ENCODE measurements at regions not wholly inside any gene's neighbourhood (a gene's known extent, or its start where the extent isn't known, plus 50 kb on each side); places are given as distances from the start of the nearest gene placed in this dataset.

DNA sequence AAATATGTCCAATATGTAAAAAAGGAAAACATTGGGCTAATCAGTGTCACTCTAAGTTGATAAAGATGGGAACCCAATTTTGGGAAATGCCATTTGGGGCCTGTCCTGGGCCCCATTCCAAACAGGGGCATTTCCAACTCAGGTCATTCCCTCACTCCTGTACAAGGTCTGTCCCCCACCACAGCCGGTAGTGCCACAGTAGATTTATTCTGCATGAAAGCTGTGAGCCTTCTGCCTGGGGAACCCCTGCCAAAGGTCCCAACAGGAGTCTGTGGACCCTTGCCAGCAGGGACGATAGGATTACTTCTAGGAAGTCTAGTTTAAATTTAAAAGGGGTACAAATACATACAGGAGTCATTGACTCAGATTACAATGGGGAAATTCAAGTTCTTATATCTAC lies 317.6 kb upstream of the GNPDA2 start:
- CTCF ChIA-PET: no interaction called here
- no peaks in the 10 kb centered on the region; the same call in 1 of the 2 replicates for H3K9me3 ChIP-seq
- no peaks in the 10 kb centered on the region for H3K4me1 ChIP-seq
- no peak for DNase-seq
- peaks cover 9% of the 10 kb centered on the region for H3K9me3 Mint-ChIP-seq (ENCODE audit: unreplicated experiment)
- no peaks in the 10 kb centered on the region for H3K27me3 Mint-ChIP-seq (ENCODE audit: insufficient read depth, unreplicated experiment)
- intact Hi-C loops (cut with micrococcal nuclease; ENCODE audit: unreplicated experiment): no loop called here
- H3K27ac Mint-ChIP-seq (ENCODE audit: unreplicated experiment): no peak overlapping the region
- no peaks in the 10 kb centered on the region for H3K36me3 Mint-ChIP-seq (ENCODE audit: insufficient read depth, unreplicated experiment)
- no peaks in the 10 kb centered on the region for H3K4me1 Mint-ChIP-seq (ENCODE audit: low read depth, unreplicated experiment)
- TF ChIP-seq, protein P1, sequence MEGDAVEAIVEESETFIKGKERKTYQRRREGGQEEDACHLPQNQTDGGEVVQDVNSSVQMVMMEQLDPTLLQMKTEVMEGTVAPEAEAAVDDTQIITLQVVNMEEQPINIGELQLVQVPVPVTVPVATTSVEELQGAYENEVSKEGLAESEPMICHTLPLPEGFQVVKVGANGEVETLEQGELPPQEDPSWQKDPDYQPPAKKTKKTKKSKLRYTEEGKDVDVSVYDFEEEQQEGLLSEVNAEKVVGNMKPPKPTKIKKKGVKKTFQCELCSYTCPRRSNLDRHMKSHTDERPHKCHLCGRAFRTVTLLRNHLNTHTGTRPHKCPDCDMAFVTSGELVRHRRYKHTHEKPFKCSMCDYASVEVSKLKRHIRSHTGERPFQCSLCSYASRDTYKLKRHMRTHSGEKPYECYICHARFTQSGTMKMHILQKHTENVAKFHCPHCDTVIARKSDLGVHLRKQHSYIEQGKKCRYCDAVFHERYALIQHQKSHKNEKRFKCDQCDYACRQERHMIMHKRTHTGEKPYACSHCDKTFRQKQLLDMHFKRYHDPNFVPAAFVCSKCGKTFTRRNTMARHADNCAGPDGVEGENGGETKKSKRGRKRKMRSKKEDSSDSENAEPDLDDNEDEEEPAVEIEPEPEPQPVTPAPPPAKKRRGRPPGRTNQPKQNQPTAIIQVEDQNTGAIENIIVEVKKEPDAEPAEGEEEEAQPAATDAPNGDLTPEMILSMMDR (IDR thresholded peaks at IDR 0.05; ENCODE audit: insufficient read depth in 1 of 2, low read depth in 1 of 2, low read length in 1 of 2, severe bottlenecking in 1 of 2, unreplicated experiment in 1 of 2): no peak
- BruUV-seq (replicated peaks): no TSS peak
- POLR2A ChIA-PET: no interaction called here
- H3K4me3 ChIP-seq (ENCODE audit: low read depth, low read length): no peak overlapping the region
- H3K36me3 ChIP-seq (ENCODE audit: control insufficient read depth, insufficient read depth, low read length): no peaks in the 10 kb centered on the region
- H3K27me3 ChIP-seq (replicated peaks; ENCODE audit: control insufficient read depth, insufficient read depth, low read length): no peaks in the 10 kb centered on the region
- no peak overlapping the region for H3K4me3 Mint-ChIP-seq (ENCODE audit: unreplicated experiment)

DNA sequence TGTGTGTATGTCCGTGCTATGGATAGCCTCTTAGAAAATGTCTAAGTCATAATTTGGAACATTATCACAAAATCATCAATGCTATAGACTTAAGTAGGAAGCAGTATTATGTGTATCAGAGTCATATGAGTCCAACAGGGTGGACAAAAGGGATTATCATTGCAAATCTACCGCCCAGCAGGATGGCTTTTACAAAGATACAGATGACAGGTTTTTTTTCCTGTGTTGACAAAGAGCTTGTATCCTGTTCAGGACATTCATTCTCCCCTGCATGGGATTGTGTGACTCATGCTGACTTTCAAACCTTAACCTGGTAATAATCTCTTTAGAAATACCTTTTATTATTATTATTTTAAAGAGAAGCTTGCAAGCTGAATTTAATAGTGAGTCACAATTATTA lies 310.3 kb upstream of the GNPDA2 start:
- CTCF ChIA-PET: no interaction called here
- no peaks in the 10 kb centered on the region for H3K4me1 Mint-ChIP-seq (ENCODE audit: low read depth, unreplicated experiment)
- intact Hi-C loops (cut with micrococcal nuclease; ENCODE audit: unreplicated experiment): no loop called here
- TF ChIP-seq, protein P1 (IDR thresholded peaks at IDR 0.05; ENCODE audit: insufficient read depth in 1 of 2, low read depth in 1 of 2, low read length in 1 of 2, severe bottlenecking in 1 of 2, unreplicated experiment in 1 of 2): no peak
- H3K36me3 ChIP-seq (ENCODE audit: control insufficient read depth, insufficient read depth, low read length): no peaks in the 10 kb centered on the region
- POLR2A ChIA-PET: no interaction called here
- no peak overlapping the region for H3K4me3 ChIP-seq (ENCODE audit: low read depth, low read length)
- no peaks in the 10 kb centered on the region for H3K9me3 Mint-ChIP-seq (ENCODE audit: unreplicated experiment)
- H3K27me3 Mint-ChIP-seq (ENCODE audit: insufficient read depth, unreplicated experiment): no peaks in the 10 kb centered on the region
- no peak overlapping the region for H3K27ac Mint-ChIP-seq (ENCODE audit: unreplicated experiment)
- DNase-seq: no peak
- no peaks in the 10 kb centered on the region; the same call in 1 of the 2 replicates for H3K9me3 ChIP-seq
- H3K4me1 ChIP-seq: no peaks in the 10 kb centered on the region
- no peak overlapping the region for H3K4me3 Mint-ChIP-seq (ENCODE audit: unreplicated experiment)
- no TSS peak for BruUV-seq (replicated peaks)
- no peaks in the 10 kb centered on the region for H3K27me3 ChIP-seq (replicated peaks; ENCODE audit: control insufficient read depth, insufficient read depth, low read length)
- no peaks in the 10 kb centered on the region for H3K36me3 Mint-ChIP-seq (ENCODE audit: insufficient read depth, unreplicated experiment)

DNA sequence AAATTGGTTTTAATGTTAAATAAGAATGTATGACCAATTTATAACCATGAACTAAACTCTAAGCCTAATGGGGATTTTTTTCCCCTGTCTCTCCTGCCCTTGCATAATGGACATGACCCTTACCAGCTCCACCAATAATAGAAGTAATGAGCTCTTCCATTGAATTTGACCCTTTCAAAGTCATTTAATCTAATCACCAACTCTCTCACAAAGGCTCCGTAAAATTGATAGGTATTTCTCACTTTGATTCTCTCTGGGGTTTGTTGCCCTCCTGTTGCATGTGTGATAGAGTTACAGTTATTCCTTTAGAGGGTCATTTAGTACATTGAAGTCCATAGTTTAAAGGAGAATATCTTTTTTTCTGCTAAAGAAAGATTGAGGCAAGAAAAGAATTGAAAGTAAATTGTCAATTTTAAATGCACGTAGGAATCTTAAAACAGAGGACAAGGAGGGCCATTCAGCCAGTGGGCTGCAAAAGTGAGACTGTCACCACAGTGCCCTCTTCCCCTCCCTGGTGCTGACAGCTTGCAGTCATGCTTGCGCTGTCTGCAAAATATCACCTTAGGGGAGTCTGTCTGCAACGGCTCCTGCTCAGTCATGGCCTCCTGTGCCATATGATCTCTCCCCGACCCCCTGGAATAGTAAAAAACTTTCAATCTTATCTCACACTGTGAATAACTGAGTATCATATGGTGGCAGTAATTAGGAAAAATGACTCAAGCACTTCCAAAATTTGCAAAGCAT lies 307.5 kb upstream of the GNPDA2 start:
- H3K4me3 Mint-ChIP-seq (ENCODE audit: unreplicated experiment): no peak overlapping the region
- TF ChIP-seq, protein P1 (IDR thresholded peaks at IDR 0.05; ENCODE audit: insufficient read depth in 1 of 2, low read depth in 1 of 2, low read length in 1 of 2, severe bottlenecking in 1 of 2, unreplicated experiment in 1 of 2): no peak
- DNase-seq: no peak
- CTCF ChIA-PET: no interaction called here
- H3K4me1 Mint-ChIP-seq (ENCODE audit: low read depth, unreplicated experiment): no peaks in the 10 kb centered on the region
- Histone ChIP-seq H3K4me3 (ENCODE audit: low read depth, low read length) (no peak overlapping the region), H3K4me1 (no peaks in the 10 kb centered on the region), H3K36me3 (ENCODE audit: control insufficient read depth, insufficient read depth, low read length) (no peaks in the 10 kb centered on the region), H3K27me3 (replicated peaks; ENCODE audit: control insufficient read depth, insufficient read depth, low read length) (no peaks in the 10 kb centered on the region), H3K9me3 (no peaks in the 10 kb centered on the region)
- no peak overlapping the region for H3K27ac Mint-ChIP-seq (ENCODE audit: unreplicated experiment)
- H3K36me3 Mint-ChIP-seq (ENCODE audit: insufficient read depth, unreplicated experiment): no peaks in the 10 kb centered on the region
- peaks cover 6% of the 10 kb centered on the region for H3K9me3 Mint-ChIP-seq (ENCODE audit: unreplicated experiment)
- POLR2A ChIA-PET: no interaction called here
- intact Hi-C loops (cut with micrococcal nuclease; ENCODE audit: unreplicated experiment): no loop called here
- H3K27me3 Mint-ChIP-seq (ENCODE audit: insufficient read depth, unreplicated experiment): no peaks in the 10 kb centered on the region
- no TSS peak for BruUV-seq (replicated peaks)

All from Caco-2 (cell line).